OCI-LY3 (cell line): ENCODE measurements at regions not wholly inside any gene's neighbourhood (a gene's known extent, or its start where the extent isn't known, plus 50 kb on each side); places are given as distances from the start of the nearest gene placed in this dataset.

ENCODE experiments used
- EZH2phosphoT487 ChIP-seq: fragments of 200-600 bp; shearing (Covaris generic); IDR thresholded peaks from 2 replicates; pipeline ENCODE4 v1.6.1; 2018; ENCODE audit warnings: antibody characterized with exemption, mixed run types, low read depth
- TF ChIP-seq, protein P1 (sequence below): fragments of 200-600, 300-600 bp; sonication (generic); IDR thresholded peaks from 2 replicates; pipeline ENCODE4 v1.5.1; 2014; ENCODE audit warnings: antibody characterized with exemption, low read length, low read depth

DNA sequence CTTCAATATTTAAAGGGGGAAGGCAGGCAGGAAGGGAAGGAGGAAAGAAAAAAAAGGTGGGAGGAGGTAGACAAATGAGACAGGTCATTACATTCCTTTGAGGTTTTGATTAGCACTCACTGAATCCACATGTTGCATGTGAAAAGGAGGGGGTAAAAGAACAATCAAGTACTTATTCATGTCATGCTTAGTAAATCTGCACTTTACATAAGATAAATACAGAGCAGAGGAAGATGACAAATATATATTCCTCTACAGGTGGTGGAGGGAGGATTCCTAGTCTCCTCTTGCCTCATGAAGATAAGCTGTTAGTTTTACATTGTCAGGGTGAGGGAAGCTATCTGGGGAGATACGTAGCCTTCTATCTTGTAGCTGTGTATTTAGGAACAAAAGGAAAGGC lies 1645.4 kb upstream of the SPRY2 start:
- TF ChIP-seq, protein P1, sequence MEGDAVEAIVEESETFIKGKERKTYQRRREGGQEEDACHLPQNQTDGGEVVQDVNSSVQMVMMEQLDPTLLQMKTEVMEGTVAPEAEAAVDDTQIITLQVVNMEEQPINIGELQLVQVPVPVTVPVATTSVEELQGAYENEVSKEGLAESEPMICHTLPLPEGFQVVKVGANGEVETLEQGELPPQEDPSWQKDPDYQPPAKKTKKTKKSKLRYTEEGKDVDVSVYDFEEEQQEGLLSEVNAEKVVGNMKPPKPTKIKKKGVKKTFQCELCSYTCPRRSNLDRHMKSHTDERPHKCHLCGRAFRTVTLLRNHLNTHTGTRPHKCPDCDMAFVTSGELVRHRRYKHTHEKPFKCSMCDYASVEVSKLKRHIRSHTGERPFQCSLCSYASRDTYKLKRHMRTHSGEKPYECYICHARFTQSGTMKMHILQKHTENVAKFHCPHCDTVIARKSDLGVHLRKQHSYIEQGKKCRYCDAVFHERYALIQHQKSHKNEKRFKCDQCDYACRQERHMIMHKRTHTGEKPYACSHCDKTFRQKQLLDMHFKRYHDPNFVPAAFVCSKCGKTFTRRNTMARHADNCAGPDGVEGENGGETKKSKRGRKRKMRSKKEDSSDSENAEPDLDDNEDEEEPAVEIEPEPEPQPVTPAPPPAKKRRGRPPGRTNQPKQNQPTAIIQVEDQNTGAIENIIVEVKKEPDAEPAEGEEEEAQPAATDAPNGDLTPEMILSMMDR, result no peak
- no peak for TF ChIP-seq EZH2phosphoT487
